HepG2 (cell line): ENCODE measurements at regions not wholly inside any gene's neighbourhood (a gene's known extent, or its start where the extent isn't known, plus 50 kb on each side); places are given as distances from the start of the nearest gene placed in this dataset.

Experiments
- ATAC-seq: fragments of 200-7000 bp; cut with Tn5 transposase; 3 replicates; pipeline ENCODE4 v1.9.1; 2020; ENCODE audit warnings: mild to moderate bottlenecking, moderate library complexity
- BruUV-seq: library from RNA; stranded (reverse); fragments of 400-500 nt; replicated peaks from 2 replicates; lab custom pipeline; 2021; lab: Mats Ljungman, UMichigan
- CTCF ChIA-PET: fragments of 300-600 bp; formaldehyde crosslinking; extraction: SDS; loops from one replicate; lab custom pipeline; 2021; ENCODE audit warnings: low total read pairs, inconsistent platforms, low intra/inter-chr PET ratio; lab: Yijun Ruan, JAX
- POLR2A ChIA-PET: fragments of 350-600 bp; sonication (Branson Sonifier 250); formaldehyde crosslinking; loops from one replicate; lab custom pipeline; 2020; ENCODE audit warnings: antibody characterized with exemption, inconsistent platforms; lab: Yijun Ruan, JAX
- DNase-seq: peaks from one replicate; pipeline ENCODE4 v3.0.0-alpha.2; 2015; ENCODE audit warnings: low spot score
- FAIRE-seq: peaks from 3 replicates; lab custom pipeline; 2011; peaks lifted over from hg19 to GRCh38; lab: Jason Lieb, UNC
- H2AFZ ChIP-seq: one replicate; pipeline ENCODE4 v1.6.1; 2011; ENCODE audit warnings: low read length, inconsistent platforms
- H3K27ac ChIP-seq: fragments of 300-600 bp; 3 replicates; pipeline ENCODE4 v1.8.0; 2011; ENCODE audit warnings: mixed run types, mild to moderate bottlenecking, mixed read lengths, low read length, inconsistent platforms; ENCODE audit not compliant: insufficient read depth; ENCODE audit errors: extremely low read length
- H3K27me3 ChIP-seq, 2 experiments: fragments of 200-600 bp in 1 of 2; 2 replicates in 1 of 2; 3 replicates in 1 of 2; pipeline versions ENCODE4 v1.6.0 to v1.8.0; 2011; ENCODE audit warnings: low read length in 2 of 2, mild to moderate bottlenecking in 2 of 2, moderate library complexity in 2 of 2, inconsistent platforms in 1 of 2; ENCODE audit not compliant: insufficient read depth in 2 of 2, control insufficient read depth in 1 of 2
- H3K36me3 ChIP-seq, 2 experiments: fragments of 200-600 bp in 1 of 2; replicated peaks in 1 of 2; 2 replicates in 1 of 2; 3 replicates in 1 of 2; pipeline versions ENCODE4 v1.5.1 to v1.8.0; 2011; ENCODE audit warnings: low read length in 2 of 2, inconsistent platforms in 1 of 2; ENCODE audit not compliant: insufficient read depth in 2 of 2, control insufficient read depth in 1 of 2
- H3K4me1 ChIP-seq: 2 replicates; pipeline ENCODE4 v1.5.1; 2012; ENCODE audit warnings: low read length, inconsistent platforms; ENCODE audit not compliant: insufficient read depth
- H3K4me2 ChIP-seq: 2 replicates; pipeline ENCODE4 v1.6.0; 2011; ENCODE audit warnings: low read depth, low read length, inconsistent platforms
- H3K4me3 ChIP-seq, 3 experiments: fragments of 200-600 bp in 1 of 3; sonication (generic), shearing (Covaris generic) in 1 of 3; replicated peaks in 1 of 3; 2 replicates each; pipeline ENCODE4 v1.5.1; 2011 to 2016; ENCODE audit warnings: low read length in 3 of 3, inconsistent platforms in 2 of 3, low read depth in 2 of 3, mild to moderate bottlenecking in 2 of 3, control low read depth in 1 of 3, mixed read lengths in 1 of 3; ENCODE audit not compliant: insufficient read depth in 1 of 3
- H3K79me2 ChIP-seq: one replicate; pipeline ENCODE4 v1.6.1; 2011; ENCODE audit warnings: low read length, inconsistent platforms; ENCODE audit not compliant: insufficient read depth
- H3K9ac ChIP-seq: 2 replicates; pipeline ENCODE4 v1.6.0; 2011; ENCODE audit warnings: mild to moderate bottlenecking, low read depth, low read length, inconsistent platforms; ENCODE audit not compliant: insufficient read depth
- H3K9me3 ChIP-seq: 2 replicates; pipeline ENCODE4 v1.5.1; 2012; ENCODE audit warnings: mild to moderate bottlenecking, low read length
- H4K20me1 ChIP-seq: 2 replicates; pipeline ENCODE4 v1.6.0; 2011; ENCODE audit warnings: inconsistent platforms, mild to moderate bottlenecking, low read length, moderate library complexity; ENCODE audit not compliant: insufficient read depth
- DBP ChIP-seq: sonication (generic); formaldehyde crosslinking; IDR thresholded peaks from 2 replicates; pipeline ENCODE4 v1.4.0; 2020; ENCODE audit warnings: missing genetic modification reagents; ENCODE audit errors: not compliant biosample characterization
- FOSL1 ChIP-seq: sonication (generic); formaldehyde crosslinking; IDR thresholded peaks from 2 replicates; pipeline ENCODE4 v1.9.0; 2021; ENCODE audit warnings: missing genetic modification reagents, borderline replicate concordance
- FOXO1 ChIP-seq: sonication (generic); formaldehyde crosslinking; IDR thresholded peaks from 2 replicates; pipeline ENCODE4 v1.4.0; 2020; ENCODE audit warnings: missing genetic modification reagents
- GATAD1 ChIP-seq: IDR thresholded peaks from 2 replicates; pipeline ENCODE4 v1.6.1; 2016; ENCODE audit warnings: missing genetic modification reagents, missing compliant biosample characterization
- HOXA5 ChIP-seq: sonication (generic); formaldehyde crosslinking; IDR thresholded peaks from 2 replicates; pipeline ENCODE4 v1.4.0; 2020; ENCODE audit warnings: missing genetic modification reagents
- IRF2 ChIP-seq: IDR thresholded peaks from 2 replicates; pipeline ENCODE4 v1.6.1; 2018; ENCODE audit warnings: missing genetic modification reagents, missing compliant biosample characterization
- MBD4 ChIP-seq: IDR thresholded peaks from 2 replicates; pipeline ENCODE4 v1.6.1; 2012; ENCODE audit warnings: low read length, inconsistent platforms, borderline replicate concordance
- MIXL1 ChIP-seq: IDR thresholded peaks from 2 replicates; pipeline ENCODE4 v1.6.1; 2016
- PCBP2 ChIP-seq: fragments of 200-400 bp; formaldehyde crosslinking; optimal IDR thresholded peaks from 2 replicates; pipeline ENCODE3; 2018; ENCODE audit warnings: low read length, low read depth; ENCODE audit not compliant: poor library complexity, severe bottlenecking
- RFXAP ChIP-seq: sonication (generic); formaldehyde crosslinking; IDR thresholded peaks from 2 replicates; pipeline ENCODE4 v1.4.0; 2020; ENCODE audit warnings: missing genetic modification reagents, borderline replicate concordance
- SALL2 ChIP-seq: sonication (generic); formaldehyde crosslinking; IDR thresholded peaks from 2 replicates; pipeline ENCODE4 v1.8.1; 2023; ENCODE audit warnings: mild to moderate bottlenecking, missing genetic modification reagents, inconsistent platforms
- SRF ChIP-seq: IDR thresholded peaks from 2 replicates; pipeline ENCODE4 v1.6.1; 2011; ENCODE audit warnings: mild to moderate bottlenecking, low read depth, low read length, moderate library complexity
- TBP ChIP-seq: sonication (generic); formaldehyde crosslinking; IDR thresholded peaks from 2 replicates; pipeline ENCODE4 v1.5.0; 2020; ENCODE audit warnings: missing genetic modification reagents
- ZNF382 ChIP-seq: sonication (generic); formaldehyde crosslinking; IDR thresholded peaks from 2 replicates; pipeline ENCODE4 v1.5.0; 2020; ENCODE audit warnings: missing genetic modification reagents, mild to moderate bottlenecking, borderline replicate concordance
- ZNF503 ChIP-seq: sonication (generic); formaldehyde crosslinking; IDR thresholded peaks from 2 replicates; pipeline ENCODE4 v1.4.0; 2020; ENCODE audit warnings: missing genetic modification reagents
- ZNF563 ChIP-seq: sonication (generic); formaldehyde crosslinking; IDR thresholded peaks from 2 replicates; pipeline ENCODE4 v1.8.0; 2022; ENCODE audit warnings: mild to moderate bottlenecking, moderate library complexity, missing genetic modification reagents
- ZNF615 ChIP-seq: sonication (generic); formaldehyde crosslinking; IDR thresholded peaks from 2 replicates; pipeline ENCODE4 v1.5.0; 2020; ENCODE audit warnings: mild to moderate bottlenecking, missing genetic modification reagents, borderline replicate concordance
- ZNF775 ChIP-seq: sonication (generic); formaldehyde crosslinking; IDR thresholded peaks from 2 replicates; pipeline ENCODE4 v1.4.0; 2020; ENCODE audit warnings: missing genetic modification reagents, mild to moderate bottlenecking, moderate library complexity, borderline replicate concordance
- ZNF850 ChIP-seq: sonication (generic); formaldehyde crosslinking; conservative IDR thresholded peaks from 2 replicates; pipeline ENCODE4 v1.9.0; 2021; ENCODE audit warnings: mild to moderate bottlenecking, missing genetic modification reagents
- ZSCAN9 ChIP-seq: IDR thresholded peaks from 2 replicates; pipeline ENCODE4 v1.6.1; 2016; ENCODE audit warnings: borderline replicate concordance
- WGBS: methylation state at CpG from one replicate; pipeline ENCODE4 v1.1.6; 2017; ENCODE audit warnings: low lambda C conversion rate; 5-methylcytosine and 5-hydroxymethylcytosine counted together
- in situ Hi-C: cut with HindIII; loops from 2 replicates; pipeline ENCODE4 v1.10.0; 2017; ENCODE audit warnings: low pct_unique_long_range_greater_than_20kb; ENCODE audit not compliant: extremely low pct_ligation_motif_present
- intact Hi-C: fragments of 100-400 bp; cut with micrococcal nuclease; formaldehyde crosslinking; loops from one replicate; pipeline ENCODE4 v1.10.0; 2022; ENCODE audit not compliant: unreplicated experiment

GRCh38 chr13:73739394-73739793 is 394.8 kb downstream of the KLF12 start:
- POLR2A ChIA-PET = no interaction called here
- WGBS = 26% methylated on average over 1 of the region's 1 CpG
- Histone ChIP-seq H3K4me3 (no peak overlapping the region), H3K27me3 (no peaks in the 10 kb centered on the region; a peak in 1 of 5 replicates), H3K4me1 (peaks cover 10% of the 10 kb centered on the region), H3K4me2 (no peak overlapping the region), H3K79me2 (no peaks in the 10 kb centered on the region), H3K9ac (no peak overlapping the region), H3K9me3 (no peaks in the 10 kb centered on the region), H4K20me1 (no peaks in the 10 kb centered on the region), H3K36me3 (no peaks in the 10 kb centered on the region), H2AFZ (no peak overlapping the region), H3K27ac (no peak overlapping the region)
- CTCF ChIA-PET = no interaction called here
- in situ Hi-C loops = no loop called here
- ATAC-seq (no peak), FAIRE-seq (no peak), DNase-seq (no peak)
- intact Hi-C loops = no loop called here
- no peak for TF ChIP-seq MBD4
- no peak for TF ChIP-seq ZNF615 (CRISPR knock-in tag)
- TF ChIP-seq SALL2 = no peak
- TF ChIP-seq ZNF563 = no peak
- TF ChIP-seq ZNF850 (CRISPR knock-in tag) = no peak
- no peak for TF ChIP-seq TBP (CRISPR knock-in tag)
- TF ChIP-seq FOSL1 (CRISPR knock-in tag) = no peak
- no peak for TF ChIP-seq ZSCAN9 (CRISPR knock-in tag)
- no peak for TF ChIP-seq ZNF382 (CRISPR knock-in tag)
- TF ChIP-seq GATAD1 = no peak
- TF ChIP-seq ZNF775 (CRISPR knock-in tag) = no peak
- no peak for TF ChIP-seq PCBP2
- no peak for TF ChIP-seq ZNF503
- TF ChIP-seq HOXA5 (CRISPR knock-in tag) = no peak
- TF ChIP-seq DBP (CRISPR knock-in tag) = no peak
- TF ChIP-seq IRF2 (CRISPR knock-in tag) = no peak
- no peak for TF ChIP-seq RFXAP (CRISPR knock-in tag)
- no peak for TF ChIP-seq FOXO1 (CRISPR knock-in tag)
- no peak for TF ChIP-seq MIXL1
- TF ChIP-seq SRF = no peak
- no TSS peak for BruUV-seq
